DOHH2 (cell line): ENCODE measurements at regions not wholly inside any gene's neighbourhood (a gene's known extent, or its start where the extent isn't known, plus 50 kb on each side); places are given as distances from the start of the nearest gene placed in this dataset.

ENCODE experiments used
- H3F3A ChIP-seq: fragments of 200-600 bp; sonication (generic), shearing (Covaris generic); 2 replicates; pipeline ENCODE4 v1.6.0; 2016; ENCODE audit warnings: antibody characterized with exemption, mild to moderate bottlenecking; ENCODE audit not compliant: control insufficient read depth, insufficient read depth
- H3K27ac ChIP-seq: fragments of 200-600 bp; sonication (generic); 2 replicates; pipeline ENCODE4 v1.5.1; 2014; ENCODE audit warnings: low read depth, mild to moderate bottlenecking, low read length, moderate library complexity
- H3K27me3 ChIP-seq: fragments of 200-600 bp; sonication (generic); 2 replicates; pipeline ENCODE4 v1.6.1; 2014; ENCODE audit warnings: mild to moderate bottlenecking, low read length, mixed read lengths; ENCODE audit not compliant: control insufficient read depth
- H3K36me3 ChIP-seq: fragments of 200-600 bp; sonication (generic); 2 replicates; pipeline ENCODE4 v1.6.1; 2014; ENCODE audit warnings: mild to moderate bottlenecking, low read length, moderate library complexity, mixed read lengths; ENCODE audit not compliant: control insufficient read depth
- H3K4me1 ChIP-seq: fragments of 200-600 bp; sonication (generic); 2 replicates; pipeline ENCODE4 v1.6.1; 2014; ENCODE audit warnings: mild to moderate bottlenecking, low read length, mixed read lengths; ENCODE audit not compliant: control insufficient read depth
- H3K4me2 ChIP-seq: fragments of 200-600 bp; sonication (generic); 2 replicates; pipeline ENCODE4 v1.6.0; 2014; ENCODE audit warnings: mild to moderate bottlenecking, low read length, moderate library complexity
- H3K4me3 ChIP-seq: fragments of 200-600 bp; sonication (generic); 2 replicates; pipeline ENCODE4 v1.5.1; 2014; ENCODE audit warnings: mild to moderate bottlenecking, low read length, mixed read lengths
- H3K79me2 ChIP-seq: fragments of 200-600 bp; sonication (generic); 2 replicates; pipeline ENCODE4 v1.6.1; 2014; ENCODE audit warnings: mild to moderate bottlenecking, low read length, mixed read lengths; ENCODE audit not compliant: control insufficient read depth
- H3K9me2 ChIP-seq: fragments of 200-600 bp; sonication (generic); replicated peaks from 2 replicates; pipeline ENCODE4 v1.6.1; 2014; ENCODE audit warnings: mild to moderate bottlenecking, low read length, mixed read lengths; ENCODE audit not compliant: control insufficient read depth
- H3K9me3 ChIP-seq: fragments of 200-600 bp; sonication (generic); 2 replicates; pipeline ENCODE4 v1.6.1; 2014; ENCODE audit warnings: antibody characterized with exemption, low read length, mixed read lengths; ENCODE audit not compliant: control insufficient read depth, insufficient read depth
- H4K20me1 ChIP-seq: fragments of 200-600 bp; sonication (generic); 2 replicates; pipeline ENCODE4 v1.6.0; 2014; ENCODE audit warnings: low read depth, mild to moderate bottlenecking, antibody characterized with exemption, low read length, moderate library complexity; ENCODE audit not compliant: control insufficient read depth, insufficient read depth
- CTCF ChIP-seq: fragments of 200-600 bp; sonication (generic); IDR thresholded peaks from one replicate; pipeline ENCODE4 v1.5.1; 2014; ENCODE audit warnings: antibody characterized with exemption, mild to moderate bottlenecking, low read depth, low read length; ENCODE audit not compliant: poor library complexity, severe bottlenecking
- EZH2phosphoT487 ChIP-seq: fragments of 200-600 bp; sonication (generic); IDR thresholded peaks from 2 replicates; pipeline ENCODE4 v1.6.1; 2017; ENCODE audit warnings: borderline replicate concordance, mild to moderate bottlenecking, antibody characterized with exemption, low read length, moderate library complexity, mixed read lengths

DNA sequence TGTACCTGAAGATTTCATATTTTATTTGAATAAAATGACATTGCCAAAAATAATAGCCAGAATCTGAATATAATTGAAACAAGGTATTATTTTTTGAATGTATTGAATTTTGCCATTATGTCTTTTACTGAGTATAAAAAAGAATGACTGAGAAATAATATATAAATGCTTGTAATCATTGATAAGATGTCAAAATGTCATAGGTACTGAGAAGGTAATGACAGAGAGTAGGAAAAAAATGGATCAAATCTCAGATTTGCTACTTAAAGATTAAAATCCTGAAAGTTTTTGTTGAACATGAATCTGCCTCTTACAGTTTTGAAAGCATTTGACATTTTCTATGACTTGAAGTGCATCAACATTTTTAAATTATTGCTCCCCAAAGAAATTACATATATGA is 1069.9 kb upstream of the ADGRL4 start:
- Histone ChIP-seq H3K79me2 (no peaks in the 10 kb centered on the region), H3K4me3 (no peak overlapping the region), H3K36me3 (no peaks in the 10 kb centered on the region), H3K4me1 (no peaks in the 10 kb centered on the region), H3K4me2 (no peak overlapping the region), H3K27me3 (no peaks in the 10 kb centered on the region), H4K20me1 (no peaks in the 10 kb centered on the region), H3K9me2 (no peaks in the 10 kb centered on the region), H3K9me3 (no peaks in the 10 kb centered on the region), H3K27ac (no peak overlapping the region), H3F3A (no peaks in the 10 kb centered on the region)
- TF ChIP-seq CTCF = no peak
- TF ChIP-seq EZH2phosphoT487 = no peak

DNA sequence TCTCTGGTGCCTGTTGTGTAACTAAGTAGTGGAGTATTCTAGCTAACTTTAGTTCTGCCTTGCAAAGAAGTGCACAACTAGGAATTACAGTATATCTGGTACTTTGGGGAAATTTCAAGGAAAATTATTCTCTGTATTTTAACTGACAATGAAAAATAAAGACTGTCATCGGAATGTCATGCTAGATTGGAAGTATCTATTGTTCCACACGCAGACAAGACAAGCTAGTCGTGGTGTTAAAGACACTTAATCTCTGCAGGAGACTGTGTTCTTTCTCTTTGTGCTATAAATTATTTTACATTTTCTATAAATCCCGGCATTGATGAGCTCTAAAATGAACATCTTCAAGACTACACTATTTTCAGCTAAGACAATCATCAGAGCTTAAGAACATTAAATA is 1068.8 kb upstream of the ADGRL4 start:
- H3K4me2 ChIP-seq = no peak overlapping the region
- H3K4me1 ChIP-seq = no peaks in the 10 kb centered on the region
- no peak overlapping the region for H3K4me3 ChIP-seq
- H3K36me3 ChIP-seq = no peaks in the 10 kb centered on the region
- no peak for TF ChIP-seq EZH2phosphoT487
- H3K27ac ChIP-seq = no peak overlapping the region
- no peaks in the 10 kb centered on the region for H3K27me3 ChIP-seq
- no peaks in the 10 kb centered on the region for H3F3A ChIP-seq
- H3K79me2 ChIP-seq = no peaks in the 10 kb centered on the region
- no peaks in the 10 kb centered on the region for H4K20me1 ChIP-seq
- H3K9me2 ChIP-seq = no peaks in the 10 kb centered on the region
- H3K9me3 ChIP-seq = no peaks in the 10 kb centered on the region

DNA sequence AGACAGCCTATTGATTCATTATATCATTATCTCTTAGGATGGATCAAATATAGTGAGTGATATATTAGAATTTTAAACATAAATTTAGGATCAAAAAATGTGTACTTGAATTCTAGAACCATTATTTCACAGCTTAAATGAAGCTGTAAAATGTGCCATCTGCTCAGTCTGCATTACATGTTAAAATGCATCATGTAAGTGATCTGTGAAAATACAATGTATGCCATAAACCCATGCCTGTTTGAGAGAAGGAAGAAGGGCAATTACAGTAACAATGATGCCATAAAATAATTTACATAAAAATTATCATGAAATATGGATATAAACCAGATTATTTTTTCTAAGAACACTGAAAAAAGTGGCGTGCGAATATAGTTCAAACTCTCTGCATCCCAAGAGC is 1066.0 kb upstream of the ADGRL4 start:
- H3K36me3 ChIP-seq = no peaks in the 10 kb centered on the region
- TF ChIP-seq CTCF = no peak
- TF ChIP-seq EZH2phosphoT487 = no peak

GRCh38 chr1:80066060-80066459 is 1059.5 kb upstream of the ADGRL4 start:
- Histone ChIP-seq H3K79me2 (no peaks in the 10 kb centered on the region), H3K4me2 (no peak overlapping the region), H3K9me2 (no peaks in the 10 kb centered on the region), H4K20me1 (no peaks in the 10 kb centered on the region), H3K4me1 (no peaks in the 10 kb centered on the region), H3K27me3 (no peaks in the 10 kb centered on the region), H3K4me3 (no peak overlapping the region), H3K36me3 (no peaks in the 10 kb centered on the region), H3F3A (no peaks in the 10 kb centered on the region), H3K9me3 (no peaks in the 10 kb centered on the region), H3K27ac (no peak overlapping the region)
- TF ChIP-seq CTCF (no peak), EZH2phosphoT487 (no peak)

More for the DNA sequence above, 1066.0 kb upstream of the ADGRL4 start:
- Histone ChIP-seq H3K4me3 (no peak overlapping the region), H3K27me3 (no peaks in the 10 kb centered on the region), H3K4me2 (no peak overlapping the region), H3K79me2 (no peaks in the 10 kb centered on the region), H4K20me1 (no peaks in the 10 kb centered on the region), H3K4me1 (no peaks in the 10 kb centered on the region), H3K9me3 (no peaks in the 10 kb centered on the region), H3F3A (no peaks in the 10 kb centered on the region), H3K27ac (no peak overlapping the region), H3K9me2 (no peaks in the 10 kb centered on the region)
